ENCODE measurements at regions not wholly inside any gene's neighbourhood (a gene's known extent, or its start where the extent isn't known, plus 50 kb on each side); places are given as distances from the start of the nearest gene placed in this dataset.
A peak's percentile ranks its signal among the peaks of the same experiment; 100 is the strongest.

DNA sequence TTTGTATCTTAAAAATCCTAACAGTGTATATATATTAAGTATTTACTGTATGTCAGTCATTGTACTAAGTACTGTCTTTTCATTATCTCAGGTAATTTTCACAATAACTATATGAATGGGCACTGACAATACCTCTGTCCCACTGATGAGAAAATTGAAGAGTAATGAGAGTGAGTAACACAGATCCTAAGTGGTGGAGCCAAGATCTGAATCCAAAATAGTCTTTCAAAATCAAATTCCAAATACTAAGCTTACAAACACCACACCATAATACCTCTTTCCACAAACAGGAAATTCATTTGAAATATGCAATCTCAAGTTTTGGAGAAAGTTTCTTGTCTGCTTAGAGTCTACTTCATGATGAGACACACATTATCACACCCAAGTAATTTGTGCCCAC lies 105.9 kb upstream of the EDEM3 start:
- no peak for TF ChIP-seq EZH2phosphoT487 (IDR thresholded peaks at IDR 0.05; ENCODE audit: low read depth)
- TF ChIP-seq, protein P1, sequence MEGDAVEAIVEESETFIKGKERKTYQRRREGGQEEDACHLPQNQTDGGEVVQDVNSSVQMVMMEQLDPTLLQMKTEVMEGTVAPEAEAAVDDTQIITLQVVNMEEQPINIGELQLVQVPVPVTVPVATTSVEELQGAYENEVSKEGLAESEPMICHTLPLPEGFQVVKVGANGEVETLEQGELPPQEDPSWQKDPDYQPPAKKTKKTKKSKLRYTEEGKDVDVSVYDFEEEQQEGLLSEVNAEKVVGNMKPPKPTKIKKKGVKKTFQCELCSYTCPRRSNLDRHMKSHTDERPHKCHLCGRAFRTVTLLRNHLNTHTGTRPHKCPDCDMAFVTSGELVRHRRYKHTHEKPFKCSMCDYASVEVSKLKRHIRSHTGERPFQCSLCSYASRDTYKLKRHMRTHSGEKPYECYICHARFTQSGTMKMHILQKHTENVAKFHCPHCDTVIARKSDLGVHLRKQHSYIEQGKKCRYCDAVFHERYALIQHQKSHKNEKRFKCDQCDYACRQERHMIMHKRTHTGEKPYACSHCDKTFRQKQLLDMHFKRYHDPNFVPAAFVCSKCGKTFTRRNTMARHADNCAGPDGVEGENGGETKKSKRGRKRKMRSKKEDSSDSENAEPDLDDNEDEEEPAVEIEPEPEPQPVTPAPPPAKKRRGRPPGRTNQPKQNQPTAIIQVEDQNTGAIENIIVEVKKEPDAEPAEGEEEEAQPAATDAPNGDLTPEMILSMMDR (IDR thresholded peaks at IDR 0.05; ENCODE audit: low read depth, low read length), result no peak

DNA sequence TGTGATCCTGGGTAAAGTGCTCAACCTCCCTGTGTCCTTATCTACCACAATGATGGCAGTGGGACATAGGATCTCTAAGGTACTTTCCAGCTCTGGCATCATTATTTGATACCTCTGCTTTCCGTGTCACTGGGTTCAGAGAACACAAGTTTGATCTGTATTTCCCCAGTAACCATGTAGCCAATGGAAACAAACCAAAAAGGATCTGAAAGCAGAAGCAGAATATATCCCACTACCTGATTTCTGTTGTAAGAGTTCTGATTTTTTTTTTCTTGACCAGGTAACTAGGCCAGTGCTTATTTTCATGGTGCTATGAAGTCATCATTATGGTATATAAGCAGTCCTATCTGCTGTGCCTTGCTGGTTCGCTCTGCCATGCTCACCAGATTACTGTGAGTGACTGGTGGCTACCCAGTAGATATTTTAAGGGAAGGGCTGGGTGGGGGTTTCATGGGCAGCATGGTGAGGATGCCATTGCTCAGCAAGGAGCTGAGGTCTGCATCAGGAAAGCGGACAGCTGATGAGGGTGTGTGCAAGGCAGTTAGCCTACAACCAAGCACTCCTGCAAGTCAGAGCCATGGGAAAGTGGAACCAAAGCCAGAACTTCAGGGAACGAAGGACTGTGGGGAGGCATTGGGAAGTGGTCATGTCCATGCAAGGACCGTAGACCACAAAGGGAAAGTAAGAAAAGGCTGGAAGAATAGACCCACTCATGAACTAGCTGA lies 104.9 kb upstream of the EDEM3 start:
- H3K9me3 ChIP-seq (ENCODE audit: insufficient read depth, low read length), result no peaks in the 10 kb centered on the region
- TF ChIP-seq, protein P1 (IDR thresholded peaks at IDR 0.05; ENCODE audit: low read depth, low read length), result no peak
- TF ChIP-seq EZH2phosphoT487 (IDR thresholded peaks at IDR 0.05; ENCODE audit: low read depth), result no peak
- H3K4me1 ChIP-seq (ENCODE audit: low read length), result peaks cover 64% of the 10 kb centered on the region
- no peak overlapping the region for H2AFZ ChIP-seq (ENCODE audit: low read depth, low read length)
- peak overlapping the region; percentile 85 for H3K4me2 ChIP-seq (ENCODE audit: low read length)
- H4K20me1 ChIP-seq (ENCODE audit: insufficient read depth, low read length), result no peaks in the 10 kb centered on the region
- peaks cover 31% of the 10 kb centered on the region for H3K79me2 ChIP-seq (ENCODE audit: low read length)
- H3K36me3 ChIP-seq (replicated peaks; ENCODE audit: low read depth, low read length), result peaks cover 41% of the 10 kb centered on the region
- no peaks in the 10 kb centered on the region for H3K27me3 ChIP-seq (ENCODE audit: low read depth, low read length)
- peak overlapping the region; percentile 91 for H3K27ac ChIP-seq (ENCODE audit: low read length)
- H3K9ac ChIP-seq (ENCODE audit: low read length), result peak overlapping the region; percentile 71
- H3K4me3 ChIP-seq (ENCODE audit: low read length), result peak overlapping the region; percentile 61

More for the DNA sequence above, 105.9 kb upstream of the EDEM3 start:
- peak overlapping the region; percentile 85 for H3K4me2 ChIP-seq (ENCODE audit: low read length)
- peaks cover 36% of the 10 kb centered on the region for H3K79me2 ChIP-seq (ENCODE audit: low read length)
- H3K9ac ChIP-seq (ENCODE audit: low read length), result peak overlapping the region; percentile 71; the same call in 1 of the 2 replicates
- H3K9me3 ChIP-seq (ENCODE audit: insufficient read depth, low read length), result no peaks in the 10 kb centered on the region
- H4K20me1 ChIP-seq (ENCODE audit: insufficient read depth, low read length), result no peaks in the 10 kb centered on the region
- no peaks in the 10 kb centered on the region for H3K27me3 ChIP-seq (ENCODE audit: low read depth, low read length)
- H3K27ac ChIP-seq (ENCODE audit: low read length), result peak overlapping the region; percentile 91
- H3K36me3 ChIP-seq (replicated peaks; ENCODE audit: low read depth, low read length), result peaks cover 42% of the 10 kb centered on the region
- no peak overlapping the region for H2AFZ ChIP-seq (ENCODE audit: low read depth, low read length)
- peaks cover 74% of the 10 kb centered on the region for H3K4me1 ChIP-seq (ENCODE audit: low read length)
- H3K4me3 ChIP-seq (ENCODE audit: low read length), result 0 out of 2 replicates have a peak overlapping the region, but pooled peaks have one; percentile 4

DNA sequence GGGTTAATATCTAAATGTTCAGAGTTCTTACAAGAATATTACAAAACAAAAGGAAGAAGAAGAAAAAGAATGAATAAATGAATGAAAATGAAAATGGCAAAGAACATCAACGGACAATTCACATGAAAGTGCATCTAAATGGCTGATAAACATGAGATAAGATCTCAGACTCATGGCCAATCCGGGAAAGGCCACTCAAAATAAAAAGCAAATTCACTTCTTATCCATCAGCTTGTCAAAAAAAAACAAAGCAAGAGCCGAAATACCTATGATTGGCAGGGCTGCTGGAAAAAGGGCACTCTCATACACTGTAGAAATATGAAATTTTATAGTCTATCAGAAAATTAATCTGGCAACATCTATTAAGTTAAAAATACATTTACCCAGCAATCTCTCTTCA lies 103.6 kb upstream of the EDEM3 start:
- no peaks in the 10 kb centered on the region for H4K20me1 ChIP-seq (ENCODE audit: insufficient read depth, low read length)
- H3K27me3 ChIP-seq (ENCODE audit: low read depth, low read length), result no peaks in the 10 kb centered on the region
- no peak overlapping the region for H3K4me3 ChIP-seq (ENCODE audit: low read length)
- H3K27ac ChIP-seq (ENCODE audit: low read length), result peak overlapping the region; percentile 91; the same call in 1 of the 2 replicates
- no peaks in the 10 kb centered on the region for H3K9me3 ChIP-seq (ENCODE audit: insufficient read depth, low read length)
- no peak overlapping the region for H2AFZ ChIP-seq (ENCODE audit: low read depth, low read length)
- H3K4me1 ChIP-seq (ENCODE audit: low read length), result peaks cover 52% of the 10 kb centered on the region
- peaks cover 19% of the 10 kb centered on the region for H3K79me2 ChIP-seq (ENCODE audit: low read length)
- H3K9ac ChIP-seq (ENCODE audit: low read length), result 0 out of 2 replicates have a peak overlapping the region, but pooled peaks have one; percentile 1
- peaks cover 32% of the 10 kb centered on the region for H3K36me3 ChIP-seq (replicated peaks; ENCODE audit: low read depth, low read length)
- no peak overlapping the region for H3K4me2 ChIP-seq (ENCODE audit: low read length)
- no peak for TF ChIP-seq EZH2phosphoT487 (IDR thresholded peaks at IDR 0.05; ENCODE audit: low read depth)
- TF ChIP-seq, protein P1 (IDR thresholded peaks at IDR 0.05; ENCODE audit: low read depth, low read length), result no peak

DNA sequence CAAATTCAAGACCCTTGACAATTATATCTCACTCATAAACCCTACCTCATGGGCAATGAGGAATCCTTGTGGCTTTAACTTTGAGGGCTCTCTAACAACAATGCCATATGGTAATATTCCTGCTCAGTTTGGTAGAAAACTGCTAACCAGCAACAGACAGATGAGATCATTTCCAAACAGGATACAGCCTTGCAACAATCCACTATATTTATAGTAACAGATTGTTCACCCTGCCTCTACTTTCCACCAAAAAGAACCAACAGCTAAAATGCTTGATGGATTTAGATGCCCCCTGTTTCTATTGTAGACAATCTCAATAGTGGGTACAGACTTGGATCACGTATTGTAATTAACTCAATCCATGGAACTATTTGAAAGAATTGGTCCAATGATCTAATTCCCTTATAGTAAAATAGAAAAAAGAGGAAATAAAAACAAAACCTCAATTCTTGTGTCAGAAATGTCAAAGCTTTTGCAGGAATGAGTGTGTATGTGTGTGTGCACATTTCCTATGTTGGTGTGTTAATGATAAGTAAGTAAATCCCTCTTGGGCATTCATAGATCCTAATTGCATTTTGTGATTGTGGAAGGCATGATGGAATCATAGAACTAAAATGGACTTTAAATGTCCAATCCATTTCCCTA lies 100.0 kb upstream of the EDEM3 start:
- no peaks in the 10 kb centered on the region for H3K9me3 ChIP-seq (ENCODE audit: insufficient read depth, low read length)
- peaks cover 44% of the 10 kb centered on the region for H3K36me3 ChIP-seq (replicated peaks; ENCODE audit: low read depth, low read length)
- no peaks in the 10 kb centered on the region for H3K27me3 ChIP-seq (ENCODE audit: low read depth, low read length)

More for the DNA sequence above, 100.0 kb upstream of the EDEM3 start:
- H3K4me1 ChIP-seq (ENCODE audit: low read length), result peaks cover 16% of the 10 kb centered on the region
- TF ChIP-seq, protein P1 (IDR thresholded peaks at IDR 0.05; ENCODE audit: low read depth, low read length), result no peak
- no peak for TF ChIP-seq EZH2phosphoT487 (IDR thresholded peaks at IDR 0.05; ENCODE audit: low read depth)
- no peak overlapping the region for H2AFZ ChIP-seq (ENCODE audit: low read depth, low read length)
- no peaks in the 10 kb centered on the region for H4K20me1 ChIP-seq (ENCODE audit: insufficient read depth, low read length)
- H3K79me2 ChIP-seq (ENCODE audit: low read length), result peaks cover 18% of the 10 kb centered on the region
- no peak overlapping the region for H3K9ac ChIP-seq (ENCODE audit: low read length)
- H3K4me2 ChIP-seq (ENCODE audit: low read length), result no peak overlapping the region
- H3K4me3 ChIP-seq (ENCODE audit: low read length), result no peak overlapping the region
- H3K27ac ChIP-seq (ENCODE audit: low read length), result no peak overlapping the region
